HG03045 (cell line): ENCODE measurements at regions not wholly inside any gene's neighbourhood (a gene's known extent, or its start where the extent isn't known, plus 50 kb on each side); places are given as distances from the start of the nearest gene placed in this dataset.

Experiments
- ATAC-seq: cut with Tn5 transposase; IDR thresholded peaks from one replicate; pipeline ENCODE4 v1.9.1; 2021; ENCODE audit warnings: mild to moderate bottlenecking, moderate library complexity; ENCODE audit not compliant: unreplicated experiment

GRCh38 chr21:35416866-35417489 is 367.9 kb upstream of the RUNX1 start:
- no peak for ATAC-seq

GRCh38 chr21:35414507-35415139 is 365.5 kb upstream of the RUNX1 start:
- ATAC-seq = no peak

- no peak for ATAC-seq
These were observed 365.0 kb upstream of the RUNX1 start for GRCh38 chr21:35414056-35414455.

DNA sequence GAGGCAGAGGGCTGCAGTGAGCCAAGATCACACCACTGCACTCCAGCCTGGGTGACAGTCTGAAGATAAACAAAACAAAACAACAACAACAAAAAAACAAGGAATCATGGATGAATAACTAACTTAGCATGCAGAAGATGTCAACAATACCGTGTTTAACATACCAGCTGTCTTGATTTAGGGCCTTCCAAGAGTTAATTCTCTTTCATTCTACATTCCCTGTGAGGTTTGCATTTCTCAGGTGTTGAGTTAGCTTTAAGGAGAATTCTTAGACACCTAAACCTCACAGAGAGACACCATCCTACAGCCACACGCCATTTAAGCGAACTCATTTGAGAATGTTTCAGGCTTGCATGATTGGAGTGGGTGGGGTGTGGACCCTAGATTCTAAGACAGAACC is 363.1 kb upstream of the RUNX1 start:
- ATAC-seq = no peak

DNA sequence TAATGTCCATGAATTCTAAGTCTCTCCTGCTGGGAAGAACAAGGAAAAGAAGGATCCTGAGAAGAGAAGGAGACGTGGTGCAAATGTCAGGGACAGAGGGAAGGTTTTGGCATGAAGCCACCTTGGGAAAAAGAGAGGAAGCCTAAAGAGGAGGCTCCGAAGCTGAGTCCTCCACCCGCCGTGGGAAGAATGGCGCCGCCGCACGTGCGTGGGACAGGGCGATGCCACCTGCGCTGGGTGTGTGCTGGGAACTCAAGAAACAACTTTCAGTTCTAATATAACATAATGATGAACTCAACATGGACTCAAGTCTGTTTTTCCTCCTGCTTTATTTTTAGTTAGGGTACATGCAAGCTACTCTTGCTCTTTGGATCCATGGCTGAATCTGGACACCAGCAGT is 362.3 kb upstream of the RUNX1 start:
- ATAC-seq = no peak

DNA sequence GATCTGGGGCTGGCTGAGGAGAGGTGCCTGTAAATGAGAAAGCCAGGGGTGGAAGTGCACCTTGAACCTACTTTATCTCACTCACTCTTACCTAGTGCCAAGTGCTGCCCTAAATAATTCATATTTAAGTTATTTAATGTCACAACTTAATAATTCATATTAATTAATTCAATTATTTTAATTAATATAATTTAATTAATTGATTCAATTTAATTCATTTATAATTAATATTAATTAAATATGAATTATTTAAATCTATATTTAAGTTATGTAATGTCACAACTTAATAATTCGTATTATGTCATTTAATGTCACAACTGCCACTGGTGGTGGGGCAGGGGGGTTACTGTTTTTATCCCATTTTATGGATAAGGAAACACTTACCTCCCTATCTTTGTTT is 361.6 kb upstream of the RUNX1 start:
- no peak for ATAC-seq

GRCh38 chr21:35410123-35410522 is 361.0 kb upstream of the RUNX1 start:
- ATAC-seq = no peak

GRCh38 chr21:35408401-35408800 is 359.3 kb upstream of the RUNX1 start:
- ATAC-seq = no peak

DNA sequence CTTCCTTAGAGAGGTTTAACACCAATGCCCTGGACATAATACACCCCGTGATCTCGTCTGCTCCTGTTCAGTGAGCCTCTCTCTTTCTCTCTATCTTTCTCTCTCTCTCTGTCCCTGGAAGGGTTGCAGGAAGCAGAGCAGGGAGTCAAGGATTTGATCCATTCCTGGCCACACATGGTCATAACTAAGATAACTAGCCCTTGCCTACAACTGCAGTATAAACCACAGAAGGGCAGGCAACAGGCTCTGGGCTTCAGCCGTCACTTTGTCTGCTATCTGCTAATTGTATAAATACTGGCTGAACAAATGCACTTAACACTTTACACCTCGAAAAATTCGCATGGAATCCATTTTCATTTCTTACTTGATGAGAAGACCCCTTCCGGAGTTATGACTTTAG is 357.5 kb upstream of the RUNX1 start:
- no peak for ATAC-seq

DNA sequence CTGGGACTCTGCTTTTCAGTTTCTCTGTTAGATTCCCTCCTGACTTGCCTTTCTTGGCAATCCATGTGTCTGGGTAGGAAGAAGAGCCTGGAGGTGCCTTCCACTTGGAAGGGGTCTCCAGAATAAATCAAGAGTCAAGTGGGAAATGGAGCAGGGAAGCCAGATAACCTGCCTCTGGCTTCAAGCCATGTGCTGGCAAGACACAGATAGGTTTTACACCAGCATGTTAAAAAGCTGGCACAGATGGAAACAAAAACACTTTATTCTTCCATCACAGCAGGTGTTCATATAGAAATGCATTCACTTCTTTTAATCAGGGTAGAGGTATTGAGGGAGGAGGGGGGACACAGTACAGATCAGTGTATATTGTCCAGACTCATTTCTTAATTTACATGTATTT is 356.9 kb upstream of the RUNX1 start:
- ATAC-seq = no peak

GRCh38 chr21:35404247-35404646 is 355.1 kb upstream of the RUNX1 start:
- no peak for ATAC-seq

- ATAC-seq = no peak
These were observed 353.0 kb upstream of the RUNX1 start for GRCh38 chr21:35402061-35402460.

GRCh38 chr21:35401476-35401875 is 352.4 kb upstream of the RUNX1 start:
- ATAC-seq = no peak

- no peak for ATAC-seq
These were observed 351.3 kb upstream of the RUNX1 start for GRCh38 chr21:35400233-35400939.

GRCh38 chr21:35399706-35400105 is 350.6 kb upstream of the RUNX1 start:
- no peak for ATAC-seq

GRCh38 chr21:35399002-35399530 is 350.0 kb upstream of the RUNX1 start:
- ATAC-seq = no peak

- no peak for ATAC-seq
These were observed 349.4 kb upstream of the RUNX1 start for GRCh38 chr21:35398346-35398982.

DNA sequence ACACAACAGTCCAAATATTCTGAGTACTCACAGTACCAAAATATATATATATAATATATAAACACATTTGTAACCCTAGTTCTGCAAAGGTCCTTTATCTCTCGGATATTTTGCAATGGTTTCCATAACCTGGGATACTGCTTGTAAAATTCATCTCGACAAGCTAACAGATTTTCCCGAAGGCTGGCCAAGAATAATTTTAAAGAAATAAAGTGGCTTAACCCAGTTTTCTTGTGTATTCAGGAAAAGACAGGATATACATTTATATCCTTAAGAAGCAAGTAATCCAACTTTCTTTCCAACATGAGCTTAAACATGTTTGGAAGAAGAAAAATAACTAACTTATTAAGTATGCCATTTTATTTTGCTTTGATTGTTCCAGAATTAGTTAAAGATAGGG is 348.7 kb upstream of the RUNX1 start:
- ATAC-seq = no peak

- no peak for ATAC-seq
These were observed 347.6 kb upstream of the RUNX1 start for GRCh38 chr21:35396655-35397054.

- ATAC-seq = no peak
These were observed 346.6 kb upstream of the RUNX1 start for GRCh38 chr21:35395728-35396127.

- no peak for ATAC-seq
These were observed 345.7 kb upstream of the RUNX1 start for GRCh38 chr21:35394634-35395369.
